ENCODE measurements at regions not wholly inside any gene's neighbourhood (a gene's known extent, or its start where the extent isn't known, plus 50 kb on each side); places are given as distances from the start of the nearest gene placed in this dataset.

GRCh38 chr7:12067156-12067831 lies 143.8 kb upstream of the TMEM106B start:
- Mint-ChIP-seq H3K9me3 (no peaks in the 10 kb centered on the region), H3K4me3 (no peak overlapping the region), H3K27ac (no peak overlapping the region), H3K27me3 (no peaks in the 10 kb centered on the region), H3K4me1 (ENCODE audit: low read depth) (peaks cover 20% of the 10 kb centered on the region), H3K36me3 (ENCODE audit: low read depth) (no peaks in the 10 kb centered on the region)
- DNase-seq: peak; percentile 60

GRCh38 chr7:12069757-12070156 lies 141.3 kb upstream of the TMEM106B start:
- H3K4me1 Mint-ChIP-seq (ENCODE audit: low read depth): peaks cover 20% of the 10 kb centered on the region
- no peak for DNase-seq
- no peak overlapping the region for H3K4me3 Mint-ChIP-seq
- no peaks in the 10 kb centered on the region for H3K27me3 Mint-ChIP-seq
- H3K36me3 Mint-ChIP-seq (ENCODE audit: low read depth): no peaks in the 10 kb centered on the region
- no peak overlapping the region for H3K27ac Mint-ChIP-seq
- peaks cover 9% of the 10 kb centered on the region for H3K9me3 Mint-ChIP-seq

DNA sequence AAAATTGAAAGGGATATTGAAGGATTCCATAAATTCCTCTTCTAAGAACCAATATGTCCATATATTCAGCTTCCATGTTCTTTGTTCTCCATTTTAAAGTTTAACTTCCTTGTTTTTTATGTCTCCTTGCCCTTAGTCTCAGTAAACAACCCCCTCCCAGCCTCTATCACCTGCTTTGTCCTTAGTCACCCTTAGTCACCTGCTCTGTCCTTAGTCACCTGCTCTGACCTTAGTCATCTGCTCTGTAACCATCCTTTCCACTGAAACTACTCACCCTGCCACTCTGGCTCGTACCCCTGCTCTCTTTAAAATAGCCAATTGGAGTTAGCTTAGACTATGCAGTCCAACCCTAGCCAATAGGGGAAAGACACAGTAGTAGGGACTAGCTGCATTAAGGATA lies 136.2 kb upstream of the TMEM106B start:
- Mint-ChIP-seq H3K4me3 (no peak overlapping the region), H3K36me3 (ENCODE audit: low read depth) (no peaks in the 10 kb centered on the region), H3K9me3 (peaks cover 28% of the 10 kb centered on the region), H3K27ac (no peak overlapping the region), H3K27me3 (no peaks in the 10 kb centered on the region), H3K4me1 (ENCODE audit: low read depth) (no peaks in the 10 kb centered on the region)
- DNase-seq: no peak

- Mint-ChIP-seq H3K36me3 (ENCODE audit: low read depth) (no peaks in the 10 kb centered on the region), H3K4me1 (ENCODE audit: low read depth) (no peaks in the 10 kb centered on the region), H3K9me3 (peaks cover 17% of the 10 kb centered on the region), H3K27ac (no peak overlapping the region), H3K4me3 (no peak overlapping the region), H3K27me3 (no peaks in the 10 kb centered on the region)
- DNase-seq: no peak
Observed at GRCh38 chr7:12080006-12080405, 131.1 kb upstream of the TMEM106B start.

DNA sequence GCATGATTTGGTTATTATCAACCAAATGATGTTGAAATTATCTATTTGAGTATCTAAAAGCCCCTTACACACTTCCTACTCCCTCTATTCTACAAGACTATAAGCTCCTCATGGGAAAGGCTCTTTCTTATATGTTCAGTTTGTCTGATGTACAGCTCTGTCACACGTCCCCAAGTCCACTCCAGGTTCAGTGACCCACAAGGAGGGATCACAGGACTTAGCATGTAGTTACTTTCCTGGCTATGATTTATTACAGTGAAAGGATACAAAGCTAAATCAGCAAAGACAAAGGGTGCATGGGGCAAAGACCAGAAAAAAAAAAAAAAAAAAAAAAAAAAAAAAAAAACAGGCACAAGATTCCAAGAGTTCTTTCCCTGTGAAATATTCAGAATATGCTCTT lies 125.6 kb upstream of the TMEM106B start:
- H3K27ac Mint-ChIP-seq: no peak overlapping the region
- no peaks in the 10 kb centered on the region for H3K36me3 Mint-ChIP-seq (ENCODE audit: low read depth)

GRCh38 chr7:12089951-12090756 lies 120.9 kb upstream of the TMEM106B start:
- peaks cover 6% of the 10 kb centered on the region for H3K9me3 Mint-ChIP-seq
- no peaks in the 10 kb centered on the region for H3K4me1 Mint-ChIP-seq (ENCODE audit: low read depth)
- no peaks in the 10 kb centered on the region for H3K36me3 Mint-ChIP-seq (ENCODE audit: low read depth)
- no peak for DNase-seq
- no peaks in the 10 kb centered on the region for H3K27me3 Mint-ChIP-seq
- no peak overlapping the region for H3K4me3 Mint-ChIP-seq
- no peak overlapping the region for H3K27ac Mint-ChIP-seq

More for the DNA sequence above, 125.6 kb upstream of the TMEM106B start:
- H3K4me3 Mint-ChIP-seq: no peak overlapping the region
- peaks cover 6% of the 10 kb centered on the region for H3K9me3 Mint-ChIP-seq
- no peak for DNase-seq
- H3K27me3 Mint-ChIP-seq: no peaks in the 10 kb centered on the region
- no peaks in the 10 kb centered on the region for H3K4me1 Mint-ChIP-seq (ENCODE audit: low read depth)

- H3K4me3 Mint-ChIP-seq: no peak overlapping the region
- no peaks in the 10 kb centered on the region for H3K27me3 Mint-ChIP-seq
- H3K27ac Mint-ChIP-seq: no peak overlapping the region
- H3K36me3 Mint-ChIP-seq (ENCODE audit: low read depth): no peaks in the 10 kb centered on the region
- no peak for DNase-seq
- peaks cover 6% of the 10 kb centered on the region for H3K9me3 Mint-ChIP-seq
- no peaks in the 10 kb centered on the region for H3K4me1 Mint-ChIP-seq (ENCODE audit: low read depth)
Observed at GRCh38 chr7:12090757-12091221, 120.3 kb upstream of the TMEM106B start.

- DNase-seq: no peak
- H3K27me3 Mint-ChIP-seq: no peaks in the 10 kb centered on the region
- no peaks in the 10 kb centered on the region for H3K4me1 Mint-ChIP-seq (ENCODE audit: low read depth)
- no peak overlapping the region for H3K4me3 Mint-ChIP-seq
- H3K27ac Mint-ChIP-seq: no peak overlapping the region
- H3K36me3 Mint-ChIP-seq (ENCODE audit: low read depth): no peaks in the 10 kb centered on the region
- H3K9me3 Mint-ChIP-seq: peaks cover 6% of the 10 kb centered on the region
Observed at GRCh38 chr7:12091231-12091630, 119.9 kb upstream of the TMEM106B start.

DNA sequence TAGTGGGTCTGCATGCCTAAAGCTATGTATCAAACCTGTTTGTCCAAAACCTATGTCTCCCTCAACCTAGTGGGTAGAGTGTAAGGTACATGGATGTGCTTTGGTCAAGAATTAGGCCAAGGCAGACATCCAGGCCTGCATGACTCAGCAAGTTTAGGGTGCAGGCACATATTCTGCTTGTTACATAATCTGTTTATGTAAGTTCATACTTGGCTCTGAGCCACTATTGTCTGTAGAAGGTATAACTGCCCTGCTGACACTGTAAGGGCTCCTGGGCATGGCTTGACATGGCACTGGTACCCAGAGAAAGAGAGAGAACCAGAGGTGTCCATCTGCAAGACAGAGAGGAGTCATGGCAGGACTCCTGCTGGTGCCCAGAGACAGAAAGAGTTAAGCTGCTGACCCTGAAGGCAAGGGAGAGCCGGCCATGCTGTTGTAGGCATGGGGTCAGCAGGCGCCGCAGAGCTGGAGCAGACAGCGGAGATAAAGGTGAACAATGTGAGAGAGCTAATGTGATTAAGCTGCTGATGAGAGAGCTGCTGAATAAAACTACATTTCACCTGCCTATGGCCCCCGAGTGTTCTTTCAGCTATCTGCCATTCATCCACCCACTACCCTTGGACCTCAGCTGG lies 118.5 kb upstream of the TMEM106B start:
- no peak overlapping the region for H3K4me3 Mint-ChIP-seq
- no peak overlapping the region for H3K27ac Mint-ChIP-seq
- no peaks in the 10 kb centered on the region for H3K9me3 Mint-ChIP-seq
- no peak for DNase-seq
- H3K36me3 Mint-ChIP-seq (ENCODE audit: low read depth): no peaks in the 10 kb centered on the region
- no peaks in the 10 kb centered on the region for H3K27me3 Mint-ChIP-seq
- H3K4me1 Mint-ChIP-seq (ENCODE audit: low read depth): no peaks in the 10 kb centered on the region

DNA sequence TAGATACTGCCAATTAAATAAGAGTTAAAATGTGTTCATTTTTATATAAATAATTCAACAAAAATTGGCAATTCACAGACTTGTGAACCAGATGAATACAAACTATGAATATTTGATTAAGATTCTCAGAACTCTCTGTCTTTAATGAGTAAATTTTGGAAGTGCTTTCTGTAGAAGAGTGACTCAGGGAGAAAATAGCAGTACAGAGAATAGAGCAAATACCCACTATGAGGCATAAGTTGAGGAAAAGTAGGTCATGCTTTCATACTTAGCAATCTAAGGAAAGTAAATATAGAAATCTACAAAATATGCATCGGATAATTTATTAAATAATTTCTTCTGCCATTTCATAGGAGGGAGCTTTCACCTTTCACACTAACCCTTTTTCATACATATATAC lies 117.7 kb upstream of the TMEM106B start:
- Mint-ChIP-seq H3K27me3 (no peaks in the 10 kb centered on the region), H3K9me3 (no peaks in the 10 kb centered on the region), H3K36me3 (ENCODE audit: low read depth) (no peaks in the 10 kb centered on the region), H3K27ac (no peak overlapping the region), H3K4me3 (no peak overlapping the region), H3K4me1 (ENCODE audit: low read depth) (no peaks in the 10 kb centered on the region)
- no peak for DNase-seq

- DNase-seq: no peak
- no peaks in the 10 kb centered on the region for H3K4me1 Mint-ChIP-seq (ENCODE audit: low read depth)
- H3K27me3 Mint-ChIP-seq: no peaks in the 10 kb centered on the region
- H3K9me3 Mint-ChIP-seq: no peaks in the 10 kb centered on the region
- no peaks in the 10 kb centered on the region for H3K36me3 Mint-ChIP-seq (ENCODE audit: low read depth)
- H3K4me3 Mint-ChIP-seq: no peak overlapping the region
- no peak overlapping the region for H3K27ac Mint-ChIP-seq
Observed at GRCh38 chr7:12094365-12094921, 116.7 kb upstream of the TMEM106B start.

- Mint-ChIP-seq H3K36me3 (ENCODE audit: low read depth) (no peaks in the 10 kb centered on the region), H3K9me3 (peaks cover 7% of the 10 kb centered on the region), H3K27me3 (no peaks in the 10 kb centered on the region), H3K4me3 (no peak overlapping the region), H3K4me1 (ENCODE audit: low read depth) (no peaks in the 10 kb centered on the region), H3K27ac (no peak overlapping the region)
- DNase-seq: no peak
Observed at GRCh38 chr7:12102126-12102525, 109.0 kb upstream of the TMEM106B start.

GRCh38 chr7:12102527-12102926 lies 108.6 kb upstream of the TMEM106B start:
- H3K27me3 Mint-ChIP-seq: no peaks in the 10 kb centered on the region
- no peak overlapping the region for H3K4me3 Mint-ChIP-seq
- H3K27ac Mint-ChIP-seq: no peak overlapping the region
- no peak for DNase-seq
- no peaks in the 10 kb centered on the region for H3K36me3 Mint-ChIP-seq (ENCODE audit: low read depth)
- H3K9me3 Mint-ChIP-seq: peaks cover 7% of the 10 kb centered on the region
- H3K4me1 Mint-ChIP-seq (ENCODE audit: low read depth): no peaks in the 10 kb centered on the region

- Mint-ChIP-seq H3K4me1 (ENCODE audit: low read depth) (no peaks in the 10 kb centered on the region), H3K27ac (no peak overlapping the region), H3K27me3 (peaks cover 7% of the 10 kb centered on the region), H3K4me3 (no peak overlapping the region), H3K9me3 (peaks cover 7% of the 10 kb centered on the region), H3K36me3 (ENCODE audit: low read depth) (no peaks in the 10 kb centered on the region)
- no peak for DNase-seq
Observed at GRCh38 chr7:12103948-12104347, 107.1 kb upstream of the TMEM106B start.

DNA sequence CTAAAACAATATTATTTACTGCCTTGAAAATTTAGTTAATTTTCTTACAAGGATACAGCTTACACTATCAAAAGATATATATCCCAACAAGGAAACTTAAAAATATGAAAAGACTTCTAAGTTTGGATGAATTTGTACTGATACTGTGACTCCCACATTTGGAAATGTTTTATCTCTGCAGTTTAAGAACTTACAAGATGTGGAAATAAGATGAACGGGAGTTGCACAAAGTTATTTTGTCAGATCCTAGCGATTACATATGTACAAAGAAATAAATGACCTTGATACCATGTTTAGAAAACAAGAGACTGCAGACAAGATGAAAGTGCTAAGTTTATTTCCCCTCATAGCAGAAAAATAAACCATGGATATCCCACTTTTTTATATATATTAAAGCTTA lies 103.7 kb upstream of the TMEM106B start:
- DNase-seq: no peak
- no peak overlapping the region for H3K27ac Mint-ChIP-seq
- no peaks in the 10 kb centered on the region for H3K36me3 Mint-ChIP-seq (ENCODE audit: low read depth)
- peaks cover 35% of the 10 kb centered on the region for H3K27me3 Mint-ChIP-seq
- H3K4me1 Mint-ChIP-seq (ENCODE audit: low read depth): peaks cover 12% of the 10 kb centered on the region
- H3K9me3 Mint-ChIP-seq: no peaks in the 10 kb centered on the region
- H3K4me3 Mint-ChIP-seq: no peak overlapping the region

Measured in activated T-cell treated with anti-CD3 and anti-CD28 coated beads, Interleukin-2, amount 50 U/mL, for 24 hours (primary cell).